ENCODE measurements at regions not wholly inside any gene's neighbourhood (a gene's known extent, or its start where the extent isn't known, plus 50 kb on each side); places are given as distances from the start of the nearest gene placed in this dataset.

- no peak overlapping the region for H3K4me2 ChIP-seq (ENCODE audit: low read length)
- H3K9me2 ChIP-seq (ENCODE audit: insufficient read depth, low read length) = no peaks in the 10 kb centered on the region
- H3F3A ChIP-seq (ENCODE audit: insufficient read depth, low read length, poor library complexity, severe bottlenecking) = no peaks in the 10 kb centered on the region
- H3K79me2 ChIP-seq (replicated peaks; ENCODE audit: insufficient read depth, low read length) = no peaks in the 10 kb centered on the region
- no peaks in the 10 kb centered on the region for H3K27me3 ChIP-seq (ENCODE audit: insufficient read depth, low read depth, low read length)
- no peak overlapping the region for H3K27ac ChIP-seq (ENCODE audit: low read length)
- H2AFZ ChIP-seq (ENCODE audit: low read depth, low read length) = no peak overlapping the region
- H3K9ac ChIP-seq (ENCODE audit: low read length) = no peak overlapping the region
- no peaks in the 10 kb centered on the region for H4K20me1 ChIP-seq (ENCODE audit: insufficient read depth)
- TF ChIP-seq SMC3 (conservative IDR thresholded peaks at IDR 0.05; ENCODE audit: poor library complexity) (no peak), EP300 (conservative IDR thresholded peaks at IDR 0.05; ENCODE audit: poor library complexity, severe bottlenecking) (no peak), MXI1 (conservative IDR thresholded peaks at IDR 0.05; ENCODE audit: poor library complexity, severe bottlenecking) (no peak), CTCF (IDR thresholded peaks at IDR 0.05; ENCODE audit: poor library complexity, severe bottlenecking) (no peak), TAF1 (IDR thresholded peaks at IDR 0.05; ENCODE audit: low read depth) (no peak), POLR2AphosphoS5 (IDR thresholded peaks at IDR 0.05) (no peak), EZH2 (IDR thresholded peaks at IDR 0.05; ENCODE audit: borderline replicate concordance, insufficient read depth, low read length, poor library complexity, severe bottlenecking) (no peak), RAD21 (conservative IDR thresholded peaks at IDR 0.05) (no peak)
- TF ChIP-seq, protein P1, sequence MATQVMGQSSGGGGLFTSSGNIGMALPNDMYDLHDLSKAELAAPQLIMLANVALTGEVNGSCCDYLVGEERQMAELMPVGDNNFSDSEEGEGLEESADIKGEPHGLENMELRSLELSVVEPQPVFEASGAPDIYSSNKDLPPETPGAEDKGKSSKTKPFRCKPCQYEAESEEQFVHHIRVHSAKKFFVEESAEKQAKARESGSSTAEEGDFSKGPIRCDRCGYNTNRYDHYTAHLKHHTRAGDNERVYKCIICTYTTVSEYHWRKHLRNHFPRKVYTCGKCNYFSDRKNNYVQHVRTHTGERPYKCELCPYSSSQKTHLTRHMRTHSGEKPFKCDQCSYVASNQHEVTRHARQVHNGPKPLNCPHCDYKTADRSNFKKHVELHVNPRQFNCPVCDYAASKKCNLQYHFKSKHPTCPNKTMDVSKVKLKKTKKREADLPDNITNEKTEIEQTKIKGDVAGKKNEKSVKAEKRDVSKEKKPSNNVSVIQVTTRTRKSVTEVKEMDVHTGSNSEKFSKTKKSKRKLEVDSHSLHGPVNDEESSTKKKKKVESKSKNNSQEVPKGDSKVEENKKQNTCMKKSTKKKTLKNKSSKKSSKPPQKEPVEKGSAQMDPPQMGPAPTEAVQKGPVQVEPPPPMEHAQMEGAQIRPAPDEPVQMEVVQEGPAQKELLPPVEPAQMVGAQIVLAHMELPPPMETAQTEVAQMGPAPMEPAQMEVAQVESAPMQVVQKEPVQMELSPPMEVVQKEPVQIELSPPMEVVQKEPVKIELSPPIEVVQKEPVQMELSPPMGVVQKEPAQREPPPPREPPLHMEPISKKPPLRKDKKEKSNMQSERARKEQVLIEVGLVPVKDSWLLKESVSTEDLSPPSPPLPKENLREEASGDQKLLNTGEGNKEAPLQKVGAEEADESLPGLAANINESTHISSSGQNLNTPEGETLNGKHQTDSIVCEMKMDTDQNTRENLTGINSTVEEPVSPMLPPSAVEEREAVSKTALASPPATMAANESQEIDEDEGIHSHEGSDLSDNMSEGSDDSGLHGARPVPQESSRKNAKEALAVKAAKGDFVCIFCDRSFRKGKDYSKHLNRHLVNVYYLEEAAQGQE (IDR thresholded peaks at IDR 0.05; ENCODE audit: borderline replicate concordance) = no peak
- H3K36me3 ChIP-seq (ENCODE audit: insufficient read depth, low read length) = no peaks in the 10 kb centered on the region
- H3K9me3 ChIP-seq (ENCODE audit: low read length) = no peaks in the 10 kb centered on the region
- no peak overlapping the region for H3K4me3 ChIP-seq (ENCODE audit: low read length)
Observed at GRCh38 chr9:106615118-106615889, 247.7 kb upstream of the ZNF462 start.

DNA sequence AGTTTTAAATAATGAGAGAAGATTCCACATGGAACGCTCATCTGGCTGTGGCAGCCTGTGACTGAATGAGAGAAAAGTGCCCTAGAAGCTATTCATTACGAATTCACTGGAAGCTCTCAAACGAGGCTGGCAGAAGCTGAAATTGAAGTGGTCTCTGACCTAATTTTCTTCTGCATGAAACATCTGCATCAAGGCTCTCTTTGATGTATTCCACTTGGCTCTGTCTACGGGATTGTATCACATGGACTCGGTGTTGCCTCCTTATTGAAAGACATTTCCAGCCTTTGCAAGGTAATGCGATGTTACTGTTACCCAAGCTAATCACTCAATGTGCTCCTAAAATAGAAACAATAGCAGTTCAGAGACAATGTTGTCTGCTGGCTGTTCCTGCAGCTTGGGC lies 246.9 kb upstream of the ZNF462 start:
- H3K27ac ChIP-seq (ENCODE audit: low read length) = no peak overlapping the region
- no peaks in the 10 kb centered on the region for H3F3A ChIP-seq (ENCODE audit: insufficient read depth, low read length, poor library complexity, severe bottlenecking)
- H3K9me2 ChIP-seq (ENCODE audit: insufficient read depth, low read length) = no peaks in the 10 kb centered on the region
- no peaks in the 10 kb centered on the region for H3K9me3 ChIP-seq (ENCODE audit: low read length)
- H2AFZ ChIP-seq (ENCODE audit: low read depth, low read length) = no peak overlapping the region
- no peaks in the 10 kb centered on the region for H4K20me1 ChIP-seq (ENCODE audit: insufficient read depth)
- no peak overlapping the region for H3K9ac ChIP-seq (ENCODE audit: low read length)
- TF ChIP-seq RAD21 (conservative IDR thresholded peaks at IDR 0.05) (no peak), SMC3 (conservative IDR thresholded peaks at IDR 0.05; ENCODE audit: poor library complexity) (no peak), TAF1 (IDR thresholded peaks at IDR 0.05; ENCODE audit: low read depth) (no peak), POLR2AphosphoS5 (IDR thresholded peaks at IDR 0.05) (no peak), MXI1 (conservative IDR thresholded peaks at IDR 0.05; ENCODE audit: poor library complexity, severe bottlenecking) (no peak), EZH2 (IDR thresholded peaks at IDR 0.05; ENCODE audit: borderline replicate concordance, insufficient read depth, low read length, poor library complexity, severe bottlenecking) (no peak), CTCF (IDR thresholded peaks at IDR 0.05; ENCODE audit: poor library complexity, severe bottlenecking) (no peak)
- H3K27me3 ChIP-seq (ENCODE audit: insufficient read depth, low read depth, low read length) = no peaks in the 10 kb centered on the region
- no peak overlapping the region for H3K4me2 ChIP-seq (ENCODE audit: low read length)
- H3K4me3 ChIP-seq (ENCODE audit: low read length) = no peak overlapping the region
- no peaks in the 10 kb centered on the region for H3K36me3 ChIP-seq (ENCODE audit: insufficient read depth, low read length)
- H3K79me2 ChIP-seq (replicated peaks; ENCODE audit: insufficient read depth, low read length) = no peaks in the 10 kb centered on the region

Measured in neural cell (in vitro differentiated cells).